GM13977 (cell line): ENCODE measurements at regions not wholly inside any gene's neighbourhood (a gene's known extent, or its start where the extent isn't known, plus 50 kb on each side); places are given as distances from the start of the nearest gene placed in this dataset.

ENCODE experiments used
- DNase-seq: peaks from one replicate; pipeline ENCODE4 v3.0.0; 2012; ENCODE audit warnings: low spot score
- in situ Hi-C: fragments of 300-500 bp; cut with MboI; formaldehyde crosslinking; loops from one replicate; pipeline ENCODE4 v1.12.0; 2022; ENCODE audit warnings: low sequenced_read_pairs, low pct_unique_long_range_greater_than_20kb, mixed read lengths, inconsistent platforms; ENCODE audit not compliant: unreplicated experiment
- TF ChIP-seq, protein P1 (sequence below): IDR thresholded peaks from 2 replicates; pipeline ENCODE4 v1.5.1; 2012; ENCODE audit warnings: mild to moderate bottlenecking, control low read depth; ENCODE audit not compliant: insufficient read depth; ENCODE audit errors: extremely low read depth, missing control alignments

DNA sequence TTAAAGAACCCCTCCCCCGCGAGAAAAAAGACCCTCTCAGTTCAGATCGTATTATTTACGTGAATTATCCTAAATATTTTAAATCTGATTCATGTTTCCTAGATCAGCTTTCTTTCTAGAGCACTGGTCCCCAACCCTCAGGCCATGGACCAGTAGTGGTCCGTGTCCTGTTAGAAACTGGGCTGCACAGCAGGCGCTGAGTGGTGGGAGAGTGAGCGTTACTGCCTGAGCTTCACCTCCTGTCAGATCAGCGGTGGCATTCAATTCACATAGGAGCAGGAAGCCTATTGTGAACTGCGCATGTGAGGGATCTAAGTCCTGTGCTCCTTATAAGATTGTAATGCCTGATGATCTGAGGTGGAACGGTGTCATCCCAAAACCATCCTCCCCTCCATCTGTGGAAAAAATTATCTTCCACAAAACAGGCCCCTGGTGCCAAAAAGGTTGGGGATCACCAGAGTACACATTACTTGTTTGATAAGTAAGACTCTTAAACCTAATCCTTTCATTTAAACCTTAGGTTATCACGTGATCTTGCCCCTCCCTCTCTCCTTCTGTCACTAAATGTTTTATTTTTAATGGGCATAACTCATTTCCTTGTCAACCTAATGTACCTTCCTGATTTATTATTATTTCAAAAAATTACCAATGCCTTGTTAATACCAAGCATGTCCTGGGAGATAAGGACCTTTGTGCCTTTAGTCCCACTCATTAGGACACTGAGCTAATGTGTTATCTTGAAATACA is 442.9 kb downstream of the TLL1 start:
- in situ Hi-C loops, result no loop called here
- no peak for DNase-seq
- TF ChIP-seq, protein P1, sequence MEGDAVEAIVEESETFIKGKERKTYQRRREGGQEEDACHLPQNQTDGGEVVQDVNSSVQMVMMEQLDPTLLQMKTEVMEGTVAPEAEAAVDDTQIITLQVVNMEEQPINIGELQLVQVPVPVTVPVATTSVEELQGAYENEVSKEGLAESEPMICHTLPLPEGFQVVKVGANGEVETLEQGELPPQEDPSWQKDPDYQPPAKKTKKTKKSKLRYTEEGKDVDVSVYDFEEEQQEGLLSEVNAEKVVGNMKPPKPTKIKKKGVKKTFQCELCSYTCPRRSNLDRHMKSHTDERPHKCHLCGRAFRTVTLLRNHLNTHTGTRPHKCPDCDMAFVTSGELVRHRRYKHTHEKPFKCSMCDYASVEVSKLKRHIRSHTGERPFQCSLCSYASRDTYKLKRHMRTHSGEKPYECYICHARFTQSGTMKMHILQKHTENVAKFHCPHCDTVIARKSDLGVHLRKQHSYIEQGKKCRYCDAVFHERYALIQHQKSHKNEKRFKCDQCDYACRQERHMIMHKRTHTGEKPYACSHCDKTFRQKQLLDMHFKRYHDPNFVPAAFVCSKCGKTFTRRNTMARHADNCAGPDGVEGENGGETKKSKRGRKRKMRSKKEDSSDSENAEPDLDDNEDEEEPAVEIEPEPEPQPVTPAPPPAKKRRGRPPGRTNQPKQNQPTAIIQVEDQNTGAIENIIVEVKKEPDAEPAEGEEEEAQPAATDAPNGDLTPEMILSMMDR, result no peak

- in situ Hi-C loops, result no loop called here
- TF ChIP-seq, protein P1, result no peak
- no peak for DNase-seq
Observed at GRCh38 chr4:166318810-166319525, 445.9 kb downstream of the TLL1 start.

DNA sequence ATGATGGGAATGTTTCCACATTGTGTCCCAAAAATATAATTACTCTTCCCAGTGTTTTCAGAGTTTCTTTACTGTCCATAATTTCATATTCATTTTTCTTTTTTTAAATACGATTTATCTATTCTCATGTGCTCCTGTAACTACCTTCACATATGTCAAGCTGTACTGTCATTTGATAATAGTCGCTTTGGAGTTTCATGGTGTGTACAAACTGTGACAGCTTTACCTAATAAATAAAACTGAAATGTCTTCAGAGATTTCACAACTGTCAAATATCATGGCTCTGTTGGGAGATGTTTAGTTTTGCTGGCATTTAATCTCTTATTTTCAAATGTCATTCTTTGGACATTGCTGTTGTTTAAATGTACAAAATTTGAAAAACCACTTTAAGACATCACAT is 450.2 kb downstream of the TLL1 start:
- TF ChIP-seq, protein P1, result no peak
- in situ Hi-C loops, result no loop called here
- no peak for DNase-seq

DNA sequence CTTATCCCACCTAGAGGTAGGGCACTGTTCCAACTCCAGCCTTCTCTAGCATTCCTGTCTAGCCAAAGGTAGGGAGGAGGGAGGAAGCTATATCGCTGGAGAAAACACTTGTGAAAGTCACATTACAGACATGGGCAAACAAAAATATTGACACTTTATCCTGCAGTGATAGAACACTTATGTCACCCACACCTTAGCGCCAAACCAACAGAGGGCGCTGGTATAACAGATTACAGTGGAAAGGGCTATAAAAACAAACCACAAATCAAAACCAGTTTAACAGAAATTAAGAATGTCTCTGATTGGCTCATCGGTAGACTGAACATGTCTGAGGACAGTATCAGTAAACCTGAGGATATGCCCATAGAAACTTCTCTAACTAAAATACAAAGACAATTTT is 451.3 kb downstream of the TLL1 start:
- TF ChIP-seq, protein P1, result peak; percentile 58
- in situ Hi-C loops, result no loop called here
- DNase-seq, result no peak

- DNase-seq, result no peak
- TF ChIP-seq, protein P1, result no peak
- in situ Hi-C loops, result no loop called here
Observed at GRCh38 chr4:166335256-166335938, 462.4 kb downstream of the TLL1 start.

- in situ Hi-C loops, result no loop called here
- no peak for DNase-seq
- TF ChIP-seq, protein P1, result no peak
Observed at GRCh38 chr4:166341992-166342391, 469.0 kb downstream of the TLL1 start.
